ENCODE measurements at regions not wholly inside any gene's neighbourhood (a gene's known extent, or its start where the extent isn't known, plus 50 kb on each side); places are given as distances from the start of the nearest gene placed in this dataset.

DNA sequence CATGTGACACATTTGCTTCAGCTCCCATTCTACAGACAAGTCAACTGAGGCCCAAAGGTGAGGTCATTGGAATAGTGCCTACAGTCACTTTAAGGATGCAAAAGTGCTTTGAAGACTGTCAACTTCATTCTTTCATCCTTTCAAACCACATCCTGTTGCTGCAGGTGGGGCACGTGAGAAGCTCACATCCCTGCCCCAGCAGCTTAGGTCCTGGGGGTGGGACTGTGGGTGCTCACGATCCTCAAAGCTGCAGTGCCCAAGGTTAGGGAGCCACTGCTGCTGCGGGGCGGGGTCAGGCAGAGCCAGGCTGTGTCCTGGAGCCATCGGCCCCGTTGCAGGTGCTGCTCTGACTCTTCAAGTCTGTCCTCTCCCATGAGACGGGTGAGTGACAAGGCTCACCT lies 57.9 kb upstream of the IER5L start:
- Histone ChIP-seq H3K4me3 (ENCODE audit: low read depth in 2 of 2, low read length in 1 of 2) (no peak overlapping the region), H3K79me2 (ENCODE audit: insufficient read depth) (no peaks in the 10 kb centered on the region), H3K27me3 (ENCODE audit: insufficient read depth) (no peaks in the 10 kb centered on the region), H3K9me3 (no peaks in the 10 kb centered on the region), H3K9me2 (no peaks in the 10 kb centered on the region), H4K20me1 (ENCODE audit: insufficient read depth) (no peaks in the 10 kb centered on the region), H3K9ac (no peak overlapping the region), H2AFZ (ENCODE audit: low read depth) (no peak overlapping the region), H3F3A (replicated peaks; ENCODE audit: insufficient read depth) (no peaks in the 10 kb centered on the region), H3K4me2 (no peak overlapping the region), H3K27ac (ENCODE audit: low read depth in 2 of 2, low read length in 1 of 2) (no peak overlapping the region), H3K4me1 (ENCODE audit: control insufficient read depth in 1 of 2, insufficient read depth in 2 of 2, low read depth in 1 of 2, low read length in 1 of 2) (0 out of 4 replicates have a peak, but pooled peaks cover 0 to 5% of the 10 kb centered on the region in 2 experiments), H3K36me3 (replicated peaks in 1 of 2; ENCODE audit: control insufficient read depth in 1 of 2, insufficient read depth in 2 of 2, low read length in 1 of 2) (no peaks in the 10 kb centered on the region)
- WGBS (ENCODE audit: low lambda C conversion rate): 94% methylated on average over 7 of the region's 7 CpGs
- TF ChIP-seq TCF12 (IDR thresholded peaks at IDR 0.05): no peak
- no peak for TF ChIP-seq GATA2 (CRISPR knock-in tag; IDR thresholded peaks at IDR 0.05)
- no peak for TF ChIP-seq NRF1 (IDR thresholded peaks at IDR 0.05; ENCODE audit: low read depth, low read length)
- no peak for TF ChIP-seq FOSL2 (IDR thresholded peaks at IDR 0.05; ENCODE audit: borderline replicate concordance, low read depth)
- TF ChIP-seq YY1 (IDR thresholded peaks at IDR 0.05; ENCODE audit: low read depth): no peak
- no peak for TF ChIP-seq GABPA (IDR thresholded peaks at IDR 0.05; ENCODE audit: low read depth)
- TF ChIP-seq NFIC (IDR thresholded peaks at IDR 0.05; ENCODE audit: borderline replicate concordance): no peak
- TF ChIP-seq, protein P1, sequence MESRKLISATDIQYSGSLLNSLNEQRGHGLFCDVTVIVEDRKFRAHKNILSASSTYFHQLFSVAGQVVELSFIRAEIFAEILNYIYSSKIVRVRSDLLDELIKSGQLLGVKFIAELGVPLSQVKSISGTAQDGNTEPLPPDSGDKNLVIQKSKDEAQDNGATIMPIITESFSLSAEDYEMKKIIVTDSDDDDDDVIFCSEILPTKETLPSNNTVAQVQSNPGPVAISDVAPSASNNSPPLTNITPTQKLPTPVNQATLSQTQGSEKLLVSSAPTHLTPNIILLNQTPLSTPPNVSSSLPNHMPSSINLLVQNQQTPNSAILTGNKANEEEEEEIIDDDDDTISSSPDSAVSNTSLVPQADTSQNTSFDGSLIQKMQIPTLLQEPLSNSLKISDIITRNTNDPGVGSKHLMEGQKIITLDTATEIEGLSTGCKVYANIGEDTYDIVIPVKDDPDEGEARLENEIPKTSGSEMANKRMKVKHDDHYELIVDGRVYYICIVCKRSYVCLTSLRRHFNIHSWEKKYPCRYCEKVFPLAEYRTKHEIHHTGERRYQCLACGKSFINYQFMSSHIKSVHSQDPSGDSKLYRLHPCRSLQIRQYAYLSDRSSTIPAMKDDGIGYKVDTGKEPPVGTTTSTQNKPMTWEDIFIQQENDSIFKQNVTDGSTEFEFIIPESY (IDR thresholded peaks at IDR 0.05; ENCODE audit: borderline replicate concordance, low read depth): no peak
- TF ChIP-seq CHD2 (IDR thresholded peaks at IDR 0.05; ENCODE audit: low read length, partially characterized antibody): no peak
- TF ChIP-seq, protein P2, sequence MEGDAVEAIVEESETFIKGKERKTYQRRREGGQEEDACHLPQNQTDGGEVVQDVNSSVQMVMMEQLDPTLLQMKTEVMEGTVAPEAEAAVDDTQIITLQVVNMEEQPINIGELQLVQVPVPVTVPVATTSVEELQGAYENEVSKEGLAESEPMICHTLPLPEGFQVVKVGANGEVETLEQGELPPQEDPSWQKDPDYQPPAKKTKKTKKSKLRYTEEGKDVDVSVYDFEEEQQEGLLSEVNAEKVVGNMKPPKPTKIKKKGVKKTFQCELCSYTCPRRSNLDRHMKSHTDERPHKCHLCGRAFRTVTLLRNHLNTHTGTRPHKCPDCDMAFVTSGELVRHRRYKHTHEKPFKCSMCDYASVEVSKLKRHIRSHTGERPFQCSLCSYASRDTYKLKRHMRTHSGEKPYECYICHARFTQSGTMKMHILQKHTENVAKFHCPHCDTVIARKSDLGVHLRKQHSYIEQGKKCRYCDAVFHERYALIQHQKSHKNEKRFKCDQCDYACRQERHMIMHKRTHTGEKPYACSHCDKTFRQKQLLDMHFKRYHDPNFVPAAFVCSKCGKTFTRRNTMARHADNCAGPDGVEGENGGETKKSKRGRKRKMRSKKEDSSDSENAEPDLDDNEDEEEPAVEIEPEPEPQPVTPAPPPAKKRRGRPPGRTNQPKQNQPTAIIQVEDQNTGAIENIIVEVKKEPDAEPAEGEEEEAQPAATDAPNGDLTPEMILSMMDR (IDR thresholded peaks at IDR 0.05): no peak
- TF ChIP-seq RFX5 (IDR thresholded peaks at IDR 0.05; ENCODE audit: low read length): no peak
- TF ChIP-seq JUND (IDR thresholded peaks at IDR 0.05): no peak
- no peak for TF ChIP-seq EP300 (IDR thresholded peaks at IDR 0.05; ENCODE audit: borderline replicate concordance in 1 of 2, low read depth in 1 of 2, low read length in 1 of 2)
- TF ChIP-seq, protein P3, sequence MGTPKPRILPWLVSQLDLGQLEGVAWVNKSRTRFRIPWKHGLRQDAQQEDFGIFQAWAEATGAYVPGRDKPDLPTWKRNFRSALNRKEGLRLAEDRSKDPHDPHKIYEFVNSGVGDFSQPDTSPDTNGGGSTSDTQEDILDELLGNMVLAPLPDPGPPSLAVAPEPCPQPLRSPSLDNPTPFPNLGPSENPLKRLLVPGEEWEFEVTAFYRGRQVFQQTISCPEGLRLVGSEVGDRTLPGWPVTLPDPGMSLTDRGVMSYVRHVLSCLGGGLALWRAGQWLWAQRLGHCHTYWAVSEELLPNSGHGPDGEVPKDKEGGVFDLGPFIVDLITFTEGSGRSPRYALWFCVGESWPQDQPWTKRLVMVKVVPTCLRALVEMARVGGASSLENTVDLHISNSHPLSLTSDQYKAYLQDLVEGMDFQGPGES (IDR thresholded peaks at IDR 0.05; ENCODE audit: low read depth, low read length): no peak
- TF ChIP-seq FOXJ3 (CRISPR knock-in tag; IDR thresholded peaks at IDR 0.05): no peak
- no peak for TF ChIP-seq ELF1 (IDR thresholded peaks at IDR 0.05)
- TF ChIP-seq, protein P4, sequence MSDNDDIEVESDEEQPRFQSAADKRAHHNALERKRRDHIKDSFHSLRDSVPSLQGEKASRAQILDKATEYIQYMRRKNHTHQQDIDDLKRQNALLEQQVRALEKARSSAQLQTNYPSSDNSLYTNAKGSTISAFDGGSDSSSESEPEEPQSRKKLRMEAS (IDR thresholded peaks at IDR 0.05; ENCODE audit: low read depth): no peak
- TF ChIP-seq MXI1 (IDR thresholded peaks at IDR 0.05; ENCODE audit: low read depth, low read length): no peak
- ChIA-PET CTCF (no interaction called here), POLR2A (no interaction called here)
- DNase-seq: no peak
